SK-N-SH (cell line): ENCODE measurements at regions not wholly inside any gene's neighbourhood (a gene's known extent, or its start where the extent isn't known, plus 50 kb on each side); places are given as distances from the start of the nearest gene placed in this dataset.

Source experiments
- FOXM1 ChIP-seq: IDR thresholded peaks from 2 replicates; pipeline ENCODE4 v1.4.0; 2012; ENCODE audit warnings: low read depth, mild to moderate bottlenecking
- GABPA ChIP-seq: IDR thresholded peaks from 2 replicates; pipeline ENCODE4 v1.4.0; 2012; ENCODE audit warnings: low read depth, mild to moderate bottlenecking
- POLR2AphosphoS5 ChIP-seq: IDR thresholded peaks from 2 replicates; pipeline ENCODE4 v1.6.1; 2012; ENCODE audit warnings: low read depth, low read length
- TF ChIP-seq, protein P1 (sequence below): fragments of 200-600 bp; sonication (generic); IDR thresholded peaks from 2 replicates; pipeline ENCODE4 v1.6.1; 2017; ENCODE audit warnings: antibody characterized with exemption, mild to moderate bottlenecking, moderate library complexity

DNA sequence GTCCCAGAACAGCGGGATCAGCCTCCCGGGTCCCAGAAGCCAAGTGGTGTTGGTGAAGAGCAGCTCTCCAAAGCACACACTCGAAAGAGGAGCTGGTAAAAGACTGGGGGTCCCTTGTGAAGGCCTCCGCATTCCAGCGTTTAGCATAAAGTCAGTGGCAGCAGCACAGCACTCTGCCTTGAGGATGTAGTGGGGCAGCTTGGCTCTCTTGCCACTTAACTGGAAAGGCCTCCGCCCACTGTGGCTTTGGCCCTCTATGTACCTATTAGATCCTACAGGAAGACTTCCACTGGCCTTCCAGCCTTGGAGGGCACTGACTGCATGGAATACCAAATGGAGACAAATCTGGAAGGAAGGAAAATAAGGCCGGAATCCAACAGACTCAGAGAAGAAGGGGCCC, 1455.3 kb downstream of the BRD1 start:
- TF ChIP-seq, protein P1, sequence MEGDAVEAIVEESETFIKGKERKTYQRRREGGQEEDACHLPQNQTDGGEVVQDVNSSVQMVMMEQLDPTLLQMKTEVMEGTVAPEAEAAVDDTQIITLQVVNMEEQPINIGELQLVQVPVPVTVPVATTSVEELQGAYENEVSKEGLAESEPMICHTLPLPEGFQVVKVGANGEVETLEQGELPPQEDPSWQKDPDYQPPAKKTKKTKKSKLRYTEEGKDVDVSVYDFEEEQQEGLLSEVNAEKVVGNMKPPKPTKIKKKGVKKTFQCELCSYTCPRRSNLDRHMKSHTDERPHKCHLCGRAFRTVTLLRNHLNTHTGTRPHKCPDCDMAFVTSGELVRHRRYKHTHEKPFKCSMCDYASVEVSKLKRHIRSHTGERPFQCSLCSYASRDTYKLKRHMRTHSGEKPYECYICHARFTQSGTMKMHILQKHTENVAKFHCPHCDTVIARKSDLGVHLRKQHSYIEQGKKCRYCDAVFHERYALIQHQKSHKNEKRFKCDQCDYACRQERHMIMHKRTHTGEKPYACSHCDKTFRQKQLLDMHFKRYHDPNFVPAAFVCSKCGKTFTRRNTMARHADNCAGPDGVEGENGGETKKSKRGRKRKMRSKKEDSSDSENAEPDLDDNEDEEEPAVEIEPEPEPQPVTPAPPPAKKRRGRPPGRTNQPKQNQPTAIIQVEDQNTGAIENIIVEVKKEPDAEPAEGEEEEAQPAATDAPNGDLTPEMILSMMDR: no peak
- no peak for TF ChIP-seq GABPA
- TF ChIP-seq POLR2AphosphoS5: no peak
- TF ChIP-seq FOXM1: no peak
